GM15510 (cell line): ENCODE measurements at regions not wholly inside any gene's neighbourhood (a gene's known extent, or its start where the extent isn't known, plus 50 kb on each side); places are given as distances from the start of the nearest gene placed in this dataset.

ENCODE experiments used
- POLR2A ChIP-seq: IDR thresholded peaks from 3 replicates; pipeline ENCODE4 v1.6.1; 2011; ENCODE audit warnings: borderline replicate concordance; ENCODE audit not compliant: insufficient read length; ENCODE audit errors: extremely low read depth

GRCh38 chr3:193826159-193826795 lies 233.3 kb downstream of the OPA1 start:
- TF ChIP-seq POLR2A, result no peak

GRCh38 chr3:193827040-193827669 lies 234.1 kb downstream of the OPA1 start:
- no peak for TF ChIP-seq POLR2A

- no peak for TF ChIP-seq POLR2A
These were observed 234.9 kb downstream of the OPA1 start for GRCh38 chr3:193827871-193828270.

- TF ChIP-seq POLR2A, result no peak
These were observed 235.5 kb downstream of the OPA1 start for GRCh38 chr3:193828477-193828876.

- no peak for TF ChIP-seq POLR2A
These were observed 236.8 kb downstream of the OPA1 start for GRCh38 chr3:193829781-193830180.

GRCh38 chr3:193830791-193831191 lies 237.8 kb downstream of the OPA1 start:
- no peak for TF ChIP-seq POLR2A

GRCh38 chr3:193831495-193832455 lies 238.8 kb downstream of the OPA1 start:
- no peak for TF ChIP-seq POLR2A

- TF ChIP-seq POLR2A, result no peak
These were observed 239.9 kb downstream of the OPA1 start for GRCh38 chr3:193832833-193833413.

- TF ChIP-seq POLR2A, result no peak
These were observed 240.6 kb downstream of the OPA1 start for GRCh38 chr3:193833592-193833991.

- TF ChIP-seq POLR2A, result no peak
These were observed 242.4 kb downstream of the OPA1 start for GRCh38 chr3:193835414-193835813.

- TF ChIP-seq POLR2A, result no peak
These were observed 243.5 kb downstream of the OPA1 start for GRCh38 chr3:193836511-193836910.

- no peak for TF ChIP-seq POLR2A
These were observed 243.9 kb downstream of the OPA1 start for GRCh38 chr3:193836918-193837317.

- no peak for TF ChIP-seq POLR2A
These were observed 244.4 kb downstream of the OPA1 start for GRCh38 chr3:193837347-193837827.

GRCh38 chr3:193840111-193840641 lies 247.2 kb downstream of the OPA1 start:
- no peak for TF ChIP-seq POLR2A
